ENCODE measurements at regions not wholly inside any gene's neighbourhood (a gene's known extent, or its start where the extent isn't known, plus 50 kb on each side); places are given as distances from the start of the nearest gene placed in this dataset.
"Not testable (repeated sequence)": the region's sequence is repeated elsewhere in the genome, so short reads cannot be mapped to it uniquely, and the experiment has no call there.

DNA sequence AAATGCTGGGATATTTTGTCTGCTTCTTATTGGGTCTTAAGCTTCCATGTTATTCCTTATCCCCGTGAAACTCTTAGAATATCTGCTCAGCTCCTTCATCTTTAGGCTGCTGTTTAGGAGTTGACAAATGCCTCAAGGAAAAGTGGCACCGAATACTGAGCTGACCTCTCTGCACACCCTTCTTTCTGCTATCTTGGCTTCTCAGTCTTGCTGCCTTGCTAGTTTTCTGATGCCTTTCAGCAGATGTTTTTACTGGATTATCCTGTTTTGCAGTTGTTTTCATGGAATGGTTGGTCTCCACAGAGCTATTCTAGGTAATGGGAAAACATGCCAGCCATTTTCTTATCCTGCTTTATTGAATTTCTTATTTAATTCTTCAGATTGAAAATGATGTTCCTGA lies 86.3 kb downstream of the GYPE start:
- DNase-seq (ENCODE audit: low spot score in 2 of 2): no peak
- intact Hi-C loops (cut with DNase I; ENCODE audit: low total_unique reads): no loop called here
- 88 to 89% methylated on average over 2 of the region's 2 CpGs for WGBS, 2 donors
- TF ChIP-seq POLR2A (IDR thresholded peaks at IDR 0.05): no peak
- TF ChIP-seq CTCF (IDR thresholded peaks at IDR 0.05): no peak
- no peak overlapping the region for H3K4me3 ChIP-seq (ENCODE audit: low read depth, poor library complexity, severe bottlenecking)

DNA sequence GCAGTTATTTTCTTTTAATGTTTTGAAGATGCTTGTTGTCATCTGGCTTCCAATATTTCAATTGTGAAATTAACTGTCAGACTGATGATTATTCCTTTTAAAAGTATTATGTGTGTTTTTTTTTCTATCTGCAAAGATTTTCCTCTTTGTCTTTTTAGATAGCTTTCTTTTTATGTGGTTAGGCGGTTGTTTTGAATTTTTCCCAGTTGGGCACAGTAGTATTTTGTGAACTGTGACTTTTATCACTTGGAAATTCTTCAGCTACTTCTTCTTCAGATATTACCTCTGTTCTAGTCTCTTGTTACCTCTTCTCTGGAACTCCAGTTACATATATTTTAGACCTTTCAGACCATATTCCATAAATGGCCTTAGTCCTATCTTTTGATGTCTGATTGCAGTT lies 87.5 kb downstream of the GYPE start:
- intact Hi-C loops (cut with DNase I; ENCODE audit: low total_unique reads); DNase-seq (ENCODE audit: low spot score in 2 of 2); H3K4me3 ChIP-seq (ENCODE audit: low read depth, poor library complexity, severe bottlenecking): not testable (repeated sequence)
- 80 to 90% methylated on average over 1 of the region's 1 CpG for WGBS, 2 donors

DNA sequence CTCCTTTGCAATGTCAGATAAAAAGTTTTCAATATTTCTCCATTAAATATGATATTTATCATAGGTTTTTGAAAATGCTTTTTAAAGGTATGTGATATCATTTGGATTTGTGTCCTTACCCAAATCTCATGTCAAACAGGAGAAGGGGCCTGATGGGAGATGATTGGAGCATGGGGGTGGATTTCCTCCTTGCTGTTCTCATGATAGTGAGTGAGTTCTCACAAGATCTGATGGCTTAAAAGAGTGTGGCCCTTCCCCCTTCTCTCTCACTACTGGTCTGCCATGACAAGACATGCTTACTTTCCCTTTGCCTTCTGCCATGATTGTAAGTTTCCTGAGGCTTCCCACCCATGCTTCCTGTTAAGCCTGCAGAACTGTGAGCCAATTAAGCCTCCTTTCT lies 90.0 kb downstream of the GYPE start:
- intact Hi-C loops (cut with DNase I; ENCODE audit: low total_unique reads); H3K4me3 ChIP-seq (ENCODE audit: low read depth, poor library complexity, severe bottlenecking); DNase-seq (ENCODE audit: low spot score in 2 of 2): not testable (repeated sequence)

DNA sequence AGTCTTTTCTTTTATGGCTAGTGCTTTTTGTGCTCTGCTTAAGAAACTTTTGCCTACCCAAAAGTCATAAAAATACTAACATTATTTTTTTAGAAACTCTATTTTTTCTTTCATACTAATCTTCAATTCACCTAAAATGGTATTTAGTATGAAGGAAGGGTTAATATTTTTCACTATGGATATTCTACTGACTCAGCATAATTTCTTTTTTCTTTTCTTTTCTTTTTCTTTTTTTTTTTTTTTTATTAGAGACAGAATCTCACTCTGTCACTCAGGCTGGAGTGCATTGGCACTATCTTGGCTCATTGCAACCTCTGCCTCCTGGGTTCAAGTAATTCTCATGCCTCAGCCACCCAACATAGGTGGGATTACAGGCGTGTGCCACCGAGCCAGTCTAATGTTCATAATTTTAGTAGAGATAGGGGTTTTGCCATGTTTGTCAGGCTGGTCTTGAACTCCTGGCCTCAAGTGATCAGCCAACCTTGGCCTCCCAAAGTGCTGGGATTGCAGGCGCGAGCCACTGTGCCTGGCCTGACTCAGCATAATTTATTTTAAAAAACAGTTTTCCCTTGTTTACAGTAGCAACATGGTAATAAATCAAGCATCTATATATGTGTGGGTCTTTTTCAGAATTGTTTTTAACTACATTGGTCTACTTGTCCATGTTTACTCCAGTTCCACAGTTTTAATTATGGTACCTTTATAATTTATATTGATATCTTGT lies 91.8 kb downstream of the GYPE start:
- intact Hi-C loops (cut with DNase I; ENCODE audit: low total_unique reads); H3K4me3 ChIP-seq (ENCODE audit: low read depth, poor library complexity, severe bottlenecking); DNase-seq (ENCODE audit: low spot score in 2 of 2): not testable (repeated sequence)
- 87 to 95% methylated on average over 4 of the region's 4 CpGs for WGBS, 2 donors

GRCh38 chr4:143791693-143792092 lies 91.2 kb upstream of the FREM3 start:
- H3K4me3 ChIP-seq (ENCODE audit: low read depth, poor library complexity, severe bottlenecking); DNase-seq (ENCODE audit: low spot score in 2 of 2); intact Hi-C loops (cut with DNase I; ENCODE audit: low total_unique reads): not testable (repeated sequence)
- 89 to 91% methylated on average over 1 of the region's 1 CpG for WGBS, 2 donors

DNA sequence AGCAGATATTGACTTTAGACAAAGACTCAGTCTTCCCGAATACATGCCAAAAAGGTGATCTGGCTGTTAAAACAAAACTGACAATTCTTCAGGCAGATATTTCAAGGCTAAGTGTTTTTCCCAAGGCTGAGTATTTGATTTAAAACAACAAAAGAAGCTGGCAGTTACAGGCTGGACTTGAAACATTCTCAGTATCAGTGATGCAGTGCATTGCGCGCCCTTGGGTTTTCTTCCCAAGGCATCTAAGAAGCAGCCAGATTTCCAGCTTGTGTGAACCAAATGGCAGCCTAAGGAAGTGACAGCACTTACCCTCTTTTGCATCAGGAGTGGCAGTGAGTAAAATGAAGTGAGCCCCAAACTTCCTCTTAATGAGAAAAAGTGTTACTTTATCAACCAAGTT lies 90.0 kb upstream of the FREM3 start:
- DNase-seq (ENCODE audit: low spot score in 2 of 2); H3K4me3 ChIP-seq (ENCODE audit: low read depth, poor library complexity, severe bottlenecking); intact Hi-C loops (cut with DNase I; ENCODE audit: low total_unique reads): not testable (repeated sequence)
- 84 to 88% methylated on average over 3 of the region's 3 CpGs for WGBS, 2 donors

- intact Hi-C loops (cut with DNase I; ENCODE audit: low total_unique reads); DNase-seq (ENCODE audit: low spot score in 2 of 2); H3K4me3 ChIP-seq (ENCODE audit: low read depth, poor library complexity, severe bottlenecking): not testable (repeated sequence)
- WGBS, 2 donors: 89 to 96% methylated on average over 2 of the region's 2 CpGs
Measured at GRCh38 chr4:143789618-143790017, 89.1 kb upstream of the FREM3 start.

GRCh38 chr4:143784567-143784966 lies 84.1 kb upstream of the FREM3 start:
- WGBS, 2 donors: 93% methylated on average over 2 of the region's 2 CpGs; no CpG with 5 or more reads in 1 of the 2 donors
- TF ChIP-seq POLR2A (IDR thresholded peaks at IDR 0.05) (no peak), CTCF (IDR thresholded peaks at IDR 0.05) (no peak)
- H3K4me3 ChIP-seq (ENCODE audit: low read depth, poor library complexity, severe bottlenecking): no peak overlapping the region
- DNase-seq (ENCODE audit: low spot score in 2 of 2): no peak
- intact Hi-C loops (cut with DNase I; ENCODE audit: low total_unique reads): no loop called here

DNA sequence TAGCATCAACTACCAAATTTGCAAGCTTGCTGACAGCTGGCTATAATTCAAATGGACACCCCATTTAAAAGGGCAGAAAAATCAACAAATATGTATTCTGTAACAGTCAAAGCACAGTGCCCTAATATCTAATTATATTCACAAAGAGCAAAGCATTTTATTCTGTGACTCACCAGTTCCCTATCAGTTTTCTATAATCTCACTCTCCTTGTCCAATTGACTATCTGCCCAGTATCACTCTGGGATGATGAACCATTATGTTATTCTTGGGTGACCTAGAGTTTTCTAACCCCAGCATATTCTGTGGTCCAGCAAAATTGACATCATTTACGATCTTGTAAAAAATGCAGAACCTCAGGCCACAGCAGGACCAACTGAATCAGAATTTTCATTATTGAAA lies 82.0 kb upstream of the FREM3 start:
- WGBS, 2 donors: 81 to 85% methylated on average over 1 of the region's 1 CpG
- intact Hi-C loops (cut with DNase I; ENCODE audit: low total_unique reads): no loop called here
- H3K4me3 ChIP-seq (ENCODE audit: low read depth, poor library complexity, severe bottlenecking): no peak overlapping the region
- no peak for DNase-seq (ENCODE audit: low spot score in 2 of 2)
- TF ChIP-seq CTCF (IDR thresholded peaks at IDR 0.05): no peak
- no peak for TF ChIP-seq POLR2A (IDR thresholded peaks at IDR 0.05)

Measured in lower leg skin (tissue), 4 donors.